ENCODE measurements at regions not wholly inside any gene's neighbourhood (a gene's known extent, or its start where the extent isn't known, plus 50 kb on each side); places are given as distances from the start of the nearest gene placed in this dataset.

GRCh38 chr11:119532551-119532950 lies 109.6 kb upstream of the THY1 start:
- TF ChIP-seq, protein P1, sequence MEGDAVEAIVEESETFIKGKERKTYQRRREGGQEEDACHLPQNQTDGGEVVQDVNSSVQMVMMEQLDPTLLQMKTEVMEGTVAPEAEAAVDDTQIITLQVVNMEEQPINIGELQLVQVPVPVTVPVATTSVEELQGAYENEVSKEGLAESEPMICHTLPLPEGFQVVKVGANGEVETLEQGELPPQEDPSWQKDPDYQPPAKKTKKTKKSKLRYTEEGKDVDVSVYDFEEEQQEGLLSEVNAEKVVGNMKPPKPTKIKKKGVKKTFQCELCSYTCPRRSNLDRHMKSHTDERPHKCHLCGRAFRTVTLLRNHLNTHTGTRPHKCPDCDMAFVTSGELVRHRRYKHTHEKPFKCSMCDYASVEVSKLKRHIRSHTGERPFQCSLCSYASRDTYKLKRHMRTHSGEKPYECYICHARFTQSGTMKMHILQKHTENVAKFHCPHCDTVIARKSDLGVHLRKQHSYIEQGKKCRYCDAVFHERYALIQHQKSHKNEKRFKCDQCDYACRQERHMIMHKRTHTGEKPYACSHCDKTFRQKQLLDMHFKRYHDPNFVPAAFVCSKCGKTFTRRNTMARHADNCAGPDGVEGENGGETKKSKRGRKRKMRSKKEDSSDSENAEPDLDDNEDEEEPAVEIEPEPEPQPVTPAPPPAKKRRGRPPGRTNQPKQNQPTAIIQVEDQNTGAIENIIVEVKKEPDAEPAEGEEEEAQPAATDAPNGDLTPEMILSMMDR (IDR thresholded peaks at IDR 0.05), result no peak
- TF ChIP-seq POLR2AphosphoS5 (IDR thresholded peaks at IDR 0.05) (no peak), EP300 (IDR thresholded peaks at IDR 0.05) (no peak), POLR2A (IDR thresholded peaks at IDR 0.05) (no peak)
